BJ (cell line): ENCODE measurements at regions not wholly inside any gene's neighbourhood (a gene's known extent, or its start where the extent isn't known, plus 50 kb on each side); places are given as distances from the start of the nearest gene placed in this dataset.

Source experiments
- CTCF ChIA-PET: fragments of 350-600 bp; formaldehyde crosslinking; extraction: SDS; loops from one replicate; lab custom pipeline; 2021; ENCODE audit warnings: antibody characterized with exemption, inconsistent platforms; lab: Yijun Ruan, JAX
- POLR2A ChIA-PET: fragments of 300-600 bp; sonication (Branson Sonifier 250); formaldehyde crosslinking; extraction: SDS; loops from one replicate; lab custom pipeline; 2021; ENCODE audit warnings: antibody characterized with exemption; lab: Charles Lee
- DNase-seq: peaks from one replicate; pipeline ENCODE4 v3.0.0-alpha.2; 2011; ENCODE audit warnings: low read depth
- H3K27me3 ChIP-seq: 2 replicates; pipeline ENCODE4 v1.6.0; 2011; ENCODE audit warnings: low read length; ENCODE audit not compliant: control insufficient read depth, insufficient read depth
- H3K36me3 ChIP-seq: 2 replicates; pipeline ENCODE4 v1.5.1; 2011; ENCODE audit warnings: low read length; ENCODE audit not compliant: control insufficient read depth, insufficient read depth
- H3K4me3 ChIP-seq: 2 replicates; pipeline ENCODE4 v1.5.1; 2011; ENCODE audit warnings: low read depth, mild to moderate bottlenecking, control low read depth, low read length
- CTCF ChIP-seq: IDR thresholded peaks from 2 replicates; pipeline ENCODE4 v1.5.1; 2011; ENCODE audit warnings: low read depth, mild to moderate bottlenecking, control low read depth, inconsistent platforms, low read length, moderate library complexity; ENCODE audit not compliant: insufficient read depth

- H3K4me3 ChIP-seq, result no peak overlapping the region
- CTCF ChIA-PET, result no interaction called here
- H3K36me3 ChIP-seq, result no peaks in the 10 kb centered on the region
- no peak for TF ChIP-seq CTCF
- POLR2A ChIA-PET, result no interaction called here
- H3K27me3 ChIP-seq, result no peaks in the 10 kb centered on the region
- no peak for DNase-seq
These were observed 1935.9 kb upstream of the PCDH20 start for GRCh38 chr13:63351533-63351932.

- ChIA-PET CTCF (interaction anchor here (0.9 kb wide), 1 partner anchor 24 kb away, joined by 4 read pairs; no protein-coding TSS in a partner anchor), POLR2A (no interaction called here)
- Histone ChIP-seq H3K36me3 (no peaks in the 10 kb centered on the region), H3K4me3 (no peak overlapping the region), H3K27me3 (no peaks in the 10 kb centered on the region)
- no peak for TF ChIP-seq CTCF
- no peak for DNase-seq
These were observed 1935.4 kb upstream of the PCDH20 start for GRCh38 chr13:63351081-63351480.

DNA sequence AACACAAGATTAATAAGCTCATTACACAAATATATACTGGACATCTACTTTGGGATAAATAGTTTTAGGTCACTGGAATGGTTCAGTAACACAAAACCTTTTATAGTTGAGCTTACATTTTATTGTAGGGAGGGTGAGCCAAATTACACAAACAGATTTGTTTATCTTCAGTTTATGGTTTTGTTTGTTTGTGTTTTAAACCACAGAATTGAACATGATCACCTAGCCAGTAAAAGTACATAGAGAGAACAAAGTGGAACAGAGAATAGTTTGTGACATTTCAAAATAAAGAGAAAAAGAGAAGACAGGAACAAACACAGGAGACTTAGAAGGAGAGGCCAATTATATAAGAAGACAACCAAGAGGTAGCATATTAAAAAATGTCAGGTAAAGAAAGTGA, 1930.2 kb upstream of the PCDH20 start:
- no peak overlapping the region for H3K4me3 ChIP-seq
- ChIA-PET POLR2A (no interaction called here), CTCF (no interaction called here)
- no peaks in the 10 kb centered on the region for H3K36me3 ChIP-seq
- TF ChIP-seq CTCF, result no peak
- no peak for DNase-seq
- no peaks in the 10 kb centered on the region for H3K27me3 ChIP-seq

DNA sequence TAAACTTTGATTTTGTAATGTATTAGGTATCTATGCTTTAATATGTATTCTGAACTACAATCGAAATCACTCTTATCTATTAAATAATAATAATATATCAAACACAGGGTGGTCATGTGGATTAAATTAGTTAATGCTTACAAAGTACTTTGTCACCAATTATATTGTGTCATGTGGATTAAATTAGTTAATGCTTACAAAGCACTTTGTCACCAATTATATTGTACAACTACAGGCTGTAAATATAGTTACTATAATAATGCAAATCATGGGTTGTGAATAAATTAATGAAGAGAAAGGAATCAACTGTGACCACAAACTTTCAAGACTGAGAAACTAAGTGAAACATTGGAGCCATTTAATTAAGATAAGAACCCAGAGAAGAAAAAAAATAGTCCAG, 1929.1 kb upstream of the PCDH20 start:
- Histone ChIP-seq H3K27me3 (no peaks in the 10 kb centered on the region), H3K4me3 (no peak overlapping the region), H3K36me3 (no peaks in the 10 kb centered on the region)
- no peak for DNase-seq
- ChIA-PET POLR2A (no interaction called here), CTCF (no interaction called here)
- TF ChIP-seq CTCF, result no peak

DNA sequence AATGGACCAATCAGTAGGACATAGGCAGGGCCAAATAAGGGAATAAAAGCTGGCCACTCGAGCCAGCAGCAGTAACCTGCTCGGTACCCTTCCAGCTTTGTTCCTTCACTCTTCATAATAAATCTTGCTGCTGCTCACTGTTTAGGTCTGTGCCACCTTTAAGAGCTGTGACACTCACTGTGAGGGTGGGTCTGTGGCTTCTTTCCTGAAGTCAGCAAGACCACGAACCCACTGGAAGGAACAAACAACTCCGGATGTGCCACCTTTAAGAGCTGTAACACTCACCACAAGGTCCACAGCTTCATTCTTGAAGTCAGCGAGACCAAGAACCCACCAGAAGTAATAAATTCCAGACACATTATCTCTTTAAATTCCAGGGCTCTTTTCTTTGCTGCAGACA, 1922.3 kb upstream of the PCDH20 start:
- no peaks in the 10 kb centered on the region for H3K27me3 ChIP-seq
- ChIA-PET CTCF (interaction anchor here (0.6 kb wide), 1 partner anchor 212 kb away, joined by 3 read pairs; no protein-coding TSS in a partner anchor), POLR2A (no interaction called here)
- no peaks in the 10 kb centered on the region for H3K36me3 ChIP-seq
- TF ChIP-seq CTCF, result no peak
- no peak overlapping the region for H3K4me3 ChIP-seq
- no peak for DNase-seq
